Spleen (tissue), 7 donors: ENCODE measurements at regions not wholly inside any gene's neighbourhood (a gene's known extent, or its start where the extent isn't known, plus 50 kb on each side); places are given as distances from the start of the nearest gene placed in this dataset.

Experiments used
- CTCF ChIP-seq, 11 experiments: fragments of 200-600 bp in 7 of 11; fragments of 450-650 bp in 4 of 11; sonication (generic) in 4 of 11; IDR thresholded peaks in 8 of 11; conservative IDR thresholded peaks in 3 of 11; 1 replicate in 7 of 11; 2 replicates in 4 of 11; pipeline versions ENCODE4 v1.4.0 to v1.8.0; 2016 to 2021; ENCODE audit warnings: antibody characterized with exemption in 11 of 11, inconsistent platforms in 4 of 11, mild to moderate bottlenecking in 1 of 11
- POLR2A ChIP-seq, 3 donors: fragments of 450-650 bp; IDR thresholded peaks; one replicate each; pipeline ENCODE4 v1.5.1; 2017; ENCODE audit warnings: antibody characterized with exemption in 3 of 3, mild to moderate bottlenecking in 1 of 3
- POLR2AphosphoS5 ChIP-seq, 3 donors: sonication (generic); formaldehyde crosslinking; IDR thresholded peaks; one replicate each; pipeline ENCODE4 v1.5.1; 2017; ENCODE audit warnings: antibody characterized with exemption in 3 of 3
- donor health status: DM: no; HTN: no; CAD: no; lungs with moderate emphysema.
- donor health status: DM: no; HTN: no; CAD: no.
- donor health status: DM: no; HTN: no; CAD: no.

GRCh38 chr5:157999696-158000095, 140.8 kb upstream of the CLINT1 start:
- TF ChIP-seq CTCF (IDR thresholded peaks at IDR 0.05 in 8 of 11, conservative IDR thresholded peaks at IDR 0.05 in 3 of 11) (no peak), POLR2A (IDR thresholded peaks at IDR 0.05) (no peak), POLR2AphosphoS5 (IDR thresholded peaks at IDR 0.05) (no peak)
